HG02938 (cell line): ENCODE measurements at regions not wholly inside any gene's neighbourhood (a gene's known extent, or its start where the extent isn't known, plus 50 kb on each side); places are given as distances from the start of the nearest gene placed in this dataset.
A peak's percentile ranks its signal among the peaks of the same experiment; 100 is the strongest.

Experiments used
- ATAC-seq: cut with Tn5 transposase; IDR thresholded peaks from one replicate; pipeline ENCODE4 v1.9.1; 2021; ENCODE audit warnings: mild to moderate bottlenecking, moderate library complexity; ENCODE audit not compliant: unreplicated experiment

DNA sequence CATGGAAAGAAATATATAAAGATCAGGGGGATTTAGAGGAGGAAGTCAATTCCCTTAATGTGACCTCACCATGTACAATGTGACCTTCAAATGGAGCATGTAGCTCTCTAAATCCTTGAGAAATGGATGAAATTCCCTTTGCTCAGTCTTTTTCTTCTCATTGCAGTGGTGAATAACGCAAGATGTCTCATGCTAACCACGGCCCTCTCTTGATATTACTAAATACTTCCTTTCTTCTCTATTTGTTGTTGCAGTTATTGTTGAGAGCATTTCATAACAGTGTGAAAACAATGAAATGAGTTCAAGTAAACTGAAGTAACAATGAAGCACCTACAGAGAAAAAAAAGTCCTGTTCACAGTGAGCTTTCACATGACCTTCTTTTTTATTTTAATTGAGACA, 55.6 kb downstream of the ZNF281 start:
- peak; percentile 62 for ATAC-seq

DNA sequence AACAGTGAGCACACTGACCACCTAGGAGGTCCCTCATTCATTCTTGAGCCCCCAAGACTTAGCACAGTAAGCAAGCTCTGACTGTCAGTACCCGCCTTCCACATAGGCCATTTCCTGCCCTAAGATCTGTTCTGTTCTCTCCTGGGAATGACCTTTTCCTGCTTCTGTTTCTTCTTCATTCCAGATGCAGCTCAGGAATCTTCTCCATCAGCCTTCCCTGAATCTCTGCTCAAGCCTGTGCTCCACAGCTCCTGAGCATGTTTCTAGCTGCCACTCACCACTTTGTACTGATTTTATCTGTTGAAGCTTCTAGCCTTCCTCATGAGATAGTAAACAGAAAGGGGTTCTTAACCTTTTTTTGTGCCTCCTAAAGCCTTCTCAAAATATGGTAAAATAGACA, 56.6 kb downstream of the ZNF281 start:
- no peak for ATAC-seq

DNA sequence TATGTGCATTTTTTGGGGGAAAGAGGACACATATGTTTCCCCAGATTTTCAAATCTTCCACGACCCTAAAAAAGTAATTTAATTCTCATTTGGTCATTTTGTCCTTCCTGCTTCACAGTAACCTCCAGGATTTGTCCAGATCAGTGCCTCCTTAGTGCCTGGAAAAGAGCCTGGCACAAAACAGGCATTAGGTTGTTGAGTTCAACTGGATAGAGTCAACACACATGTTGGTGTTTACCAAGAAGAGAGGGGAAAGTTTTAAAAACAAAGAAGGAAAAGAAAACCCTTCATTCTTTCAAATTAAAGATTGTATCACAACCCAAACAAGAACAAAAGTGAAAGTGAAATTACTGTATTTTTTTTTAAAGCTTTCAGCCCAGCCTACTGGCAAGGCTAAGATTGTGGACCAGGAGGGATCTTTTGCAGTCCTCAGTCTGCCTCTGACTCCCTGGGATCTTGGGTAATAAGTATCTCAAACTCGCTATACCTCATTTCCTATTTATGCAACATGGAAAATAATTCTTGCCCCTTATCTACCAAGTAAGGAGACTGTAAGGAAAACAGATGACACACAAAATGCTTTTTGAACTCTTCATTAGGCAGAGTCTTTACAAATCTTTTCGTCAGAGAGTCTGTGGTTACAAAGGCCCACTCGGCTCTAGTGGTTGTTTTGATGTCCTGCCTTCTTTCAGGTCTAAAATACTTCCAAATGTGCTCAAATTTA, 57.8 kb downstream of the ZNF281 start:
- ATAC-seq = no peak

DNA sequence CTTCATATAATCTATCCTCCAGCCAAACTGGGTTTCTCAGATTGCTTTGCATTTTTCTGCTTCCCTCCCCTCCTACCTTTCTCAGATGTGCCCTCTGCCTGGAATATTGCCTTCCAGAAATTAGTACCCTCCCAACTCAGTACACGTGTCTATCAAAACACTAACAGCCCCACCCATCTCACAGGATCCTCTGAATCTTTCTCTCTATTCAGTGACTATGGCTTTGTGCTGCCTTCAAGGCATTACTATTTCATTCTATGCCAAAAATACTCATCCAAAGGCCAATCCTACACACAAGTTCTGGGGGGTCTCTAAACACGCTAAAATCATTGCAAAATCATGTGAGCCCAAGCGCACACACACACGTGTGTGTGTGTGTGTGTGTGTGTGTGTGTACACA, 58.4 kb downstream of the ZNF281 start:
- ATAC-seq = no peak

DNA sequence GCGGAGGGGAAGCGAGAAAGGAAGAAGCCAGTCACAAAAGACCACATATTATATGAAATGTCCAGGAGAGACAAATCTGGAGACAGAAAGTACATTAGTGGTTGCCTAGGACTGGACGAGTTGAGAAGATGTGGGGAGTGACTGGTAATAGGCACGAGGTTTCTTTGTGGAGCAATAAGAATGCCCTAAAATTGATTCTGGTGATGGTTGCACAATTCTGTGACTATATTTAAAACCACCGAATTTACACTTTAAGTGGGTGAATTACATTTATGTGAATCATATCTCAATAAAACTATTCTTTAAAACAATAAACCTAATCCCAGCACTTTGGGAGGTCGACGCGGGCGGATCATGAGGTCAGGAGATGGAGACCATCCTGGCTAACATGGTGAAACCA, 63.1 kb downstream of the ZNF281 start:
- ATAC-seq = no peak

DNA sequence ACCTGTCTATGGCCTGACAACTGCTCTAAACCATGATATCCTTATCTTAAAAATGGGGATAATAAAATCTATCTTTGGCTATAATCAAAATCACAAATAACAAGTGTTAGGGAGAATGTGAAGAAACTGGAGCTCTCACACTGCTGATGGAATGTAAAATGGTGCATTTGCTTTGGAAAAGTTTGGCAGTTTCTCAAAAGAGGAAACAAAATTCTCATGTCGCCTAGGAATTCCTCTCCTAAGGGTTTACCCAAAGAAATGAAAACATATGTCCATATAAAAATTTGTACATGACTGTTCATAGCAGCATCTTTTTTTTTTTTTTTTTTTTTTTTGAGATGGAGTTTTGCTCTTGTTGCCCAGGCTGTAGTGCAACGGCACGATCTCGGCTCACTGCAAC, 64.3 kb downstream of the ZNF281 start:
- no peak for ATAC-seq

DNA sequence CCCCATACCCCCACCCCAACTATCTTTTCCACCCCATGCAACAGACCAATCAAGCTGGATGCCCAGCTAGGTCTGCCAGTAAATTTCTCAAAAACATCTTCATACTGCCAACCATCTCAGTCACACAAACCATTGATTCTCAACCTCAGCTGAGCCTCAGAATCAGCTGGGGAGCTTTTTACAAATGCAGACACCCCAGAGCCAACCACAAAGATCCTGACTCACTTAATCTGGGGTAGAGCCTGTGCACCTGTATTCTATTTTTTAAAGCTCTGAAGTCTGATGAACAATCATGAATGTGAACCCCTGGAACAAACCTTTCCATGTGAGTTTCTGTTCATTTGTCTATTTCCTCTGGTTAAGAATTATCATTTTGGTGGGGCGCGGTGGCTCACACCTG, 66.0 kb downstream of the ZNF281 start:
- ATAC-seq = no peak

DNA sequence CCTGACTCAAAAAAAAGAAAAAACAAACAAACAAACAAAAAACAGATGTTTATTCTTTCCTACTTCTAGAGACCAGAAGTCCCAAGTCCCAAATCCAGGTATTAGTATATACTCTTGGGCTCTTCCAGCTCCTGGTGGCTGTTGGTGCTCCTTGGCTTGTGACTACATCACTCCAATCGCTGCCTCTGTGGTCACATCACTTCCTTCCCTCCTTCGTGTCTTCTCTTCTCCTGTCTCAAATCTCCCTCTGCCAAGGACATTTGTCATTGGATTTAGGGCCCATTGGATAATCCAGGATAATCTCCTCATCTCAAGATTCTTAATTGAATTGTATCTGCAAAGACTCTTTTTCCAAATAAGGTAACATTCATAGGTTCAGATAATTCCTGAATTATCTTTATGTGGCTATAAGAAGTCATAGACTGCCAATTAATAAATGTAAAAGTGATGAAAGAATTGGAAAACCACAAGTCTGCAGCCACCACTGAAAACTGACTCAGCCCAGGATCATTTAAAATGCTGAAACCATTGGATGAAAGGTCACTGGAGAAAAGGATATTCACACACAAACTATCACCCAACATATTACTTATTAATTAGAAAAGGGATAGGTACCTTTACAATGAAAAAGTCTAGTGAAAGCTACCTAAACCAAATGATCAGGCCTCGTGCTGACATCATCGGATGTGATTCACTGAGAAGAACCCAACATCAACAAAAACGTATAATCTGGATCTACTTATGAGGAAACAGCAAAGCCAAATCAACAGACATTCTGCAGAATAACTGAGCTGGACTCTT, 67.1 kb downstream of the ZNF281 start:
- no peak for ATAC-seq

DNA sequence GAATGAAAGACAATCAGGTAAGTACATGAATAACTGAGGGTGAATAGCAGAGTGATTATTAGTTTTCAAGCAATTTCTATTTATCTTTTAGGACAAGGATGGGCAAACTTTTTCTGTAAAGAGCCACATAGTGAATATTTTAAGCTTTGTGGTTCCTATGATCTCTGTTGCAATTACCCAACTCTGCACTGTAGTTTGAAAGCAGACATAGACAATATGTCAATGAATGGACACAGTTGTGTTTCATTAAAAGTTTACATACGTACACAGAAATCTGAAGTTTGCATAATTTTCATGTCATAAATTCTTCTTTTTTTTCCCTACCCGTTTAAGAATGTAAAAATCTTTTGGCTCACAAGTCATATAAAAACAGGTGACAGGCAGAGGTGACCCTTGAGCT, 71.4 kb downstream of the ZNF281 start:
- ATAC-seq = no peak

DNA sequence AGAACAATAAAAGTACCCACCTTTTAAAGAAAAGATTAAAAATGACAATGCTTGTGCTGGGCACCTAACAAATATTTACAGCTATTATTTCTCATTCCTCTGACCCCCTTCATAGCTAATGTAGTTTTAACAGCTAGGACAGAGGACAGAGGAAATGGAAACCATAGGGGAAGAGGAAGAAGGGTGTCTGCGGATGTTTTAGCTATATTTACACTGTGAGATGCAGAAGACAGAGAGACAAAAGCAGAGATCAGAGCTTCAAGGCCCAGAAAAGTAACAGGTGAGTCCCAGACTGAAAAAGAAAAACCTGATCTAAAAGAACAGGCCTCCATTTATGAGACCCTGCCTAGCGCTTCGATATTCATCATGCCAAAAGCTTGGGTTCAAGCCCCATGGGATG, 72.0 kb downstream of the ZNF281 start:
- ATAC-seq = no peak

DNA sequence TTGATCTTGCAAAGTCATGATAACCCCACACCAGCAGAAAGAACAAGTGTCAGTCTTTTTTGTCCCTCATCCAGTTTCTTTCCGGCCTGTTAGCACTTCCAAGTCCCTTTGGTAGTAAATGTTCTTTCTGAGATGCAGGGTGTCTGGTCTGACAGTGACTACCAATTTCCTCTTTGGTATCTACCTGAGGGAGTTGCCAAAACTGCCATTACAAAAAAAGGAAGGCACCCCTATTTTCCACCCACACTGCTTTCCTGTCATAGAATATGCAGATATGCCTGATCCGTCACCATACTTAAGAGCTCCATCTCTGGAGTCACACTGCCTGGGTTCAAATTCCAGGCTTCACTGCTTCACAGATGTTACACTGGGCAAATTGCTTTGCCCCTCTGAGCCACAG, 72.4 kb downstream of the ZNF281 start:
- ATAC-seq = no peak

DNA sequence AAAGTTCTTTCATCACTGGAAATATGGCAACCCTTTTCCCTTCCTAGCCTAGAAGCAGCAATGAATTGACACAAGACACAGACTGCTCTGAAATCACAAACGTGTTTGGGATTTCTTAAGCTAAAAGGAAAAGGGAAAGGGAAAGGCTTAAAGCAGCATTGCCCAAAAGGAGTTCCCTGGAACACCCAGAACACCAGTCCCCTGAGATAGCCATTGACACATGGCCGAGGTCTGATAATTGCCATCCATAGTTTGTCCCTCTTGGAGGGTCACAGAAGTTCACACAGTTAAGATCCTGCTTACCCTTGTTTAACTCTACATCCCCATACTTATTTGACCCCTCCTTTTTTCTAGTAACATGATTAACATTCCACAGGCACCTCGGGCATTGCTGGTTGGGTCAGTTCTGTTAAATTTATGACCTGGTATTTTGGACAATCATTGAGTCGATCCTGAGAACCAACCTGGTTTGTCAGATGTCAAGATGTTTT, 72.9 kb downstream of the ZNF281 start:
- no peak for ATAC-seq

DNA sequence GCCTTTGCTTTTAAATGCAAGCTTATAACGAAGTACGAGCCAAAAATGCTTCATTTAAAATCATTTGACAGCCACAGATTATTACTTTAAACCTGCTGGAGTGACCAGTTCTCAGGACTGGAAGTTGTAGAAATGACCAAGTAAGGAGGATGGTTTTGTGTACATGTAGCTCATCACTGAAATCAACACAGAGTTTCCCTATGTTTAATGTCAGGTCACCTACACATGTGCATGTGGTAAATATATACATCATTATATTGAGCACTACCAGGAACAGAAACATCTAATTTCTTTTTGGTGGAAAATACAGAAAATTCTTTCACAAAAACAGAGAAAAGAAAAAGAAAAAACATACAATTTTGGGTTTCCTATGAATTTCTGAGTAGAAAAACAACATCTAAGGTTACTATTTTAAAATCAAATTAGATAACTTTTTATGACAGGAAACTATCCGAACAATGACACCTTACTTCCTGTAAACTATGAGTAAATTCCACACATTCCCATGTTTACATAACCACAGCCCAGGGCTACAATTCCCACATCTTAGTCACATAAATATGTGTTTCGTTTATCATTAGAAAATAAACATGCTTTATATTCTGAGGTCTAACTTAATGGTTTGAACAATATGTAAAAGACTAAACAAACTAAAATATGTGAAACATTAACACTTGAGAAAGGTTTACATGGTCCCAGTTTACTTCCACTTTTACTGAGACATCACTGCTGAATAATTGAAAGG, 73.6 kb downstream of the ZNF281 start:
- no peak for ATAC-seq

DNA sequence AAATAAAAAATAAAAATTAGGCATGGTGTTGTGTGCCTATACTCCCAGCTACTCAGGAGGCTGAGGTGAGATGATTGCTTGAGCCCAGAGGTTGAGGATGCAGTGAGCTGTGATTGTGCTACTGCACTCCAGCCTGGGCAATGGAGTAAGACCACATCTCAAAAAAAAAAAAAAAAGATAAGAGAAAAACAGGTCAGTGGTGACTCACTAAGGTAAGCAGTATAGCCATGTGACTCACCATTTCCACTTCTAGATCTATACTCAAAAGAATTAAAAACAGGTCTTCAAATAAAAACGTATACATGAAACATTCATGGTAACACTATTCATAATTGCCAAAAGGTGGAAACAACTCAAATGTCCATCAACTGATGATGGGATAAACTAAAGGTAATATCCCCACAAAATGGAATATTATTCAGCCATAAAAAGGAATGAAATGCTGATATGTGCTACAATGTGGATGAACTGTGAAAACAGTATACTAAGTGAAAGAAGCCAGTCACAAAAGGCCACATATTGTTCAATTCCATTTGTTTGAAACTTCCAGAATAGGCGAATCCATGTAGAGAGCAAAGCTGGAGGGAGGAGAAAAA, 75.1 kb downstream of the ZNF281 start:
- no peak for ATAC-seq

DNA sequence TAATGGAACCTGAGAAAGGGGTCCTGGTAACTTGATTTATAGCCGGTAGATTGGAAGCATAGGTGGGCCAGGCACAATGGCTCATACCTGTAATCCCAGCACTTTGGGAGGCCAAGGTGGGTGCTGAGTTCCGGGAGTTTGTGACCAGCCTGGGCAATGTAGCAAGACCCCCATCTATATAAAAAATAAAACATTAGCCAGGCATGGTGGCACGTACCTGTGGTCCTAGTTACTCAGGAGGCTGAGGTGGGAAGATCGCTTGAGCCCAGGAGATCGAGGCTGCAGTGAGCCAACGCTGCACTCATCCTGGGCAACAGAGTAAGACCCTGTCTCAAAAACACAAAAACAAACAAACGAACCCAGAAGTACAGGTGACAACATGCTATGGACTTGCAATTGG, 76.5 kb downstream of the ZNF281 start:
- ATAC-seq = no peak

DNA sequence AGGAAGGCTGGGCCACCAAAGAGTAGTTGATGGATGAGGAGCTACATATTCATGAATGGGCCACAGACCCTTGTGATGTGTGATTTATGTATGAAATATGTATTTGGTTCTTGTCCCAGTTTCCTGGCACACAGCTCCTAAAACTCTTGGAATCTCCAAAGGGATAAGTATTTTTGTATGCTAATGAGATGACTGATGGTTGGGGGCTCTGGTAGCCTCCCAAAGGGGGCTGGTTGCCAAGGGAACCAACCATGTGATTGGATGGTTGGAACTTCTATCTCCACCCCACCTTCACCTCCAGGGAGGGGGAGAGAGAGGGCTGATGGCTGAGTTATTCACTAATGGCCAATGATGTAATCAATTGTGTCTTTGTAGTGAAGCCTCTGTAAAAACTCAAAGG, 77.1 kb downstream of the ZNF281 start:
- ATAC-seq = no peak

DNA sequence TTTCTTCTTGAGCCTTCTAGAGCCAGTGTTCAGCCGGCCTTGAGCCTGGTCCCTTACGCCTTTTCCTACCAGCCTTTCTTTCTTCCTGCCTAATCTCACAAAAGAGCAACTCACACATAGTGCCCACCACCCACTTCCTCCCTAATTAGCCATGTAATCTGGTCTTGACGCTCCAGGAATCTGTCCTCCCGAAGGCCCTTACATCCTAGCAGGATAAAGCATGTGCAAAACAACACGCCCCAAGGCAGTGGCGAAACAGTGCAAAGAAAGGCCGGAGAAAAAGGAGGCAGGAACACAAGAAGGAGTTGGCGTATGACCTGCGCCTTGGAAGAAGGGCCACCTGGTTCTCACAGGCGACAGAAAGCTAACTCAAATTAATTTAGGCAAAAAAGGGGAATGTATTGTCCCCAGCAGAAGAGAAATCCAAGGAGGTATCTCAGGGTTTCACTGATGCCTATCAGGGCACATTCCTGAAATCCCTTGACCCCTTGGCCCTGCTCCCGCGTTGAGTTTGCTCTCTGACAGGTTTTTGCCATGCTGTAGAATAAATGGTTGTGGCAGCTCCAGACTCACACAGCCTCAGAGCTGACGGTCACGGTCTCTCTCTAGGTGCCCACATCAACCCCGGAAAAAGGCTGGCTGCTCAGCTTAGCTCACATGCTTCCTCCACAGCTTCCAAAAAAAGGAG, 79.0 kb downstream of the ZNF281 start:
- ATAC-seq = no peak

DNA sequence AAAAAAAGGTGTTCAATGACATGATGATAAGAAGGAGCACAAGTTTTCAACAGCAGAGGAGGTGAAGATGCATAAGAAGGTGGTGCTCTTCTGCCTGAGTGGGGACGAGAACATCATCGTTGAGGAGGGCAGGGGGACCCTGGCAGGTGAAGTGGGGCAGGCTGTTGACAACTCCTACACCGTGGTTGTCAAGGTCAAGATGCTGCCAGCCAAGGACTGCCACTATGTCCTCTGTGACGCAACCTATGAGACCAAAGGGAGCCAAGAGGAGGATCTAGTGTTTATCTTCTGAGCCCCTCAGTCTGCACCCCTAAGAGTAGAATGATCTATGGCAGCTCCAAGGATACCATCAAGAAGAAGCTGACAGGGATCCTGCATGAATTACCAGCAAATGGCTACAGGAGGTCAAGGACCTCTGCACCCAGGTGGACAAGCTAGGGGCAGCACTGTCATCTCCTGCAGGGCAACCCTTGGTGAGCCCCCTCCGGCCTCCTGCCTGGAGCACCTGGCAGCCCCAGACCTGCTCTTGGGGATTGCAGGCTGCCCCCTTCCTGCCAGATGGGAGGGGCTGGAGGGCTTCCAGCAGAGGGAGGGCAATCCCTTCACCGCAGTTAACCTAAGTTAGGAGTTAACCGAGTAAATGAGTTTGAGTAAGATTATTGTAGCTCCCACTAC, 80.5 kb downstream of the ZNF281 start:
- ATAC-seq = no peak

DNA sequence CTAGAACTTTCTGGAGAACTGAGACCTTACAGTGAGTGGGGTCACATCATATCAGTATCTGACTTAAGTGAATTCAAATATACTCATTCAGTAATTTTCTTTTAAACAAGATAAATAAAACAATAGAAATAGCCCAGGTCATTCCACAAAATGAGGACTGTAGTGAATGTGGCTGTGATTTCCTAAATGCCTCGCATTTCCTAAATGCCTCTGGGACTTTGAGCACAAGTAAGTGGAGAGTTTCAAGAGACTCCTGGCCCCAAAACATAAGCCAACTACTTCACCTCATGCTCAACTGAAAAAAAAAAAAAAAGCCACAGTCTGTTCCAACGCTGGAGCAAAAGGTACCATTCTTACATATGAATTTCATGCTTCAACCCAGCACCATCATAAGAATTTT, 81.5 kb downstream of the ZNF281 start:
- no peak for ATAC-seq

DNA sequence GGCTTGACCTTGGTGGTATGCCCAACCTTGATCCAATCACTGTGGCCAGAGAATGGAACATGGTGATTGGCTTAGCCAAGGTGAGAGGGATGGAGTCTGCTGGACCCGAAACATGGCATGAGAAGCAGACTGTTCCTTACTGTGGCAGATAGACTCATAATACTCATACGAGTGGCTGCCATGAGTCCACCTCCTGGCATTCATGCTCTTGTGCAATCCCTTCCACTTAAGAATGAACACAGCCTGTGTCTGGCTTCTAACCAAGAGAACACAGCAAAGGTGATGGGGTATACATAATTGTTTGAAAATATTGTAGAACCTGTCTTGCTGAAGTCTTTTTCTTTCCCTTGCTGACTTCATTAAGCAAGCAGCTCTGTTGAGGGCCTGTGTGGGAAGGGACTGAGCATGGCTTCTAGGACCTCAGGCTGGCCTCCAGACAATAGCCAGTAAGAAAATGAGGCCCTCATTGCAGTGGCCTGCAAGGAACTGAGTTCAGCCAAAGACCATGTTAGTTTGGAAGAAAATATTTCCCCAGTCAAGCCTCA, 85.9 kb downstream of the ZNF281 start:
- ATAC-seq = no peak
